Omental fat pad (tissue), 3 donors: ENCODE measurements at regions not wholly inside any gene's neighbourhood (a gene's known extent, or its start where the extent isn't known, plus 50 kb on each side); places are given as distances from the start of the nearest gene placed in this dataset.

ENCODE experiments used
- ATAC-seq: fragments of 150-250 bp; one replicate; pipeline ENCODE4 v1.9.1; 2016; ENCODE audit warnings: mild to moderate bottlenecking, moderate library complexity; ENCODE audit not compliant: low FRiP score
- DNase-seq: peaks from one replicate; pipeline ENCODE4 v3.0.0-alpha.2; 2019; ENCODE audit warnings: low spot score
- CTCF ChIP-seq, 3 donors: fragments of 450-650 bp; IDR thresholded peaks; one replicate each; pipeline ENCODE4 v1.5.1; 2016 to 2017; ENCODE audit warnings: antibody characterized with exemption in 3 of 3, mild to moderate bottlenecking in 3 of 3, moderate library complexity in 2 of 3

GRCh38 chr13:73499695-73500094, 440.9 kb downstream of the KLF5 start:
- no peak for TF ChIP-seq CTCF (IDR thresholded peaks at IDR 0.05)
- DNase-seq (no peak), ATAC-seq (no peak)

GRCh38 chr13:73497430-73497829, 438.6 kb downstream of the KLF5 start:
- TF ChIP-seq CTCF (IDR thresholded peaks at IDR 0.05) = no peak
- DNase-seq (no peak), ATAC-seq (no peak)

GRCh38 chr13:73496711-73497110, 437.9 kb downstream of the KLF5 start:
- ATAC-seq = no peak
- no peak for TF ChIP-seq CTCF (IDR thresholded peaks at IDR 0.05)

GRCh38 chr13:73492811-73493210, 434.0 kb downstream of the KLF5 start:
- ATAC-seq (no peak), DNase-seq (no peak)
- TF ChIP-seq CTCF (IDR thresholded peaks at IDR 0.05) = no peak

More at GRCh38 chr13:73496711-73497110, 437.9 kb downstream of the KLF5 start:
- no peak for DNase-seq

GRCh38 chr13:73482556-73482955, 423.8 kb downstream of the KLF5 start:
- ATAC-seq (no peak), DNase-seq (no peak)
- no peak for TF ChIP-seq CTCF (IDR thresholded peaks at IDR 0.05)

GRCh38 chr13:73481886-73482445, 423.2 kb downstream of the KLF5 start:
- ATAC-seq = no peak
- TF ChIP-seq CTCF (IDR thresholded peaks at IDR 0.05) = no peak

GRCh38 chr13:73480779-73481559, 422.2 kb downstream of the KLF5 start:
- no peak for ATAC-seq
- no peak for TF ChIP-seq CTCF (IDR thresholded peaks at IDR 0.05)
- no peak for DNase-seq

More at GRCh38 chr13:73481886-73482445, 423.2 kb downstream of the KLF5 start:
- DNase-seq = no peak
